ENCODE measurements at regions not wholly inside any gene's neighbourhood (a gene's known extent, or its start where the extent isn't known, plus 50 kb on each side); places are given as distances from the start of the nearest gene placed in this dataset.

- no peak for DNase-seq (ENCODE audit: low read depth, low spot score)
These were observed 265.7 kb downstream of the ZNF536 start for GRCh38 chr19:30637926-30638325.

- DNase-seq (ENCODE audit: low read depth, low spot score) = no peak
These were observed 263.1 kb downstream of the ZNF536 start for GRCh38 chr19:30634996-30635975.

DNA sequence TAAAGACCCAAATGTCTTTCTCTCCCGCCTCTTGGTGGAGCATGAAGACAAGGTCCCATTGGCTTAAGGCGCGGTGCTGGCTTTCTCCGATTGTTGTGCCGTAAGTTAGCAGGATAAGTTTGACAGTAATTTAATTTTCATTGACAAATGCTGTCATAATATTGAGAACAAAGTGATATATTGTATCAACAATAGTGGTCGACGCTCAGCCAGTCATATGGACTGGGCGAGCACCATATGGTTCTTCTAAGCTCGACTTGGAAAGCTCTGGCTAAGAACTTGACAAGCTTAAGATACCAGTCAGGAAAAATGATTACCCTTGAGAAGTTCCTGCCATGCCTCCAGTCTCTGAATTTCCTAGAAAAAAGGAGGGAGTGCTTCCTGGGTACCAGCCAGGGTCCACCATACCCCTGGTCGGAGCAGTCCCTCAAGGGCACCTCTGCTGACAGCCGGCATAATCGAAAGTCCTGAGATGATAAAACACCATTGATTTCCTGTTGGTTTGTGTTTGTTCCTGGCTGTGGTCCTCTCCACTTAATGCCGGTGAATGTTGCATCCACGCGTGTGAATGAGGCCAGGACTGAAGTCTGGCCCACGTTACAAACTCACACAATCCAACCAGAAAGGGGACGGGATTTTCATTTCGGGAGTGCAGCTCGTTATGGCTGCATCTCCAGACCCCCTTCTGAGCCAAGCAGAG lies 262.1 kb downstream of the ZNF536 start:
- DNase-seq (ENCODE audit: low read depth, low spot score) = no peak

GRCh38 chr19:30631033-30631370 lies 258.8 kb downstream of the ZNF536 start:
- no peak for DNase-seq (ENCODE audit: low read depth, low spot score)

GRCh38 chr19:30630289-30631032 lies 258.3 kb downstream of the ZNF536 start:
- DNase-seq (ENCODE audit: low read depth, low spot score) = no peak

DNA sequence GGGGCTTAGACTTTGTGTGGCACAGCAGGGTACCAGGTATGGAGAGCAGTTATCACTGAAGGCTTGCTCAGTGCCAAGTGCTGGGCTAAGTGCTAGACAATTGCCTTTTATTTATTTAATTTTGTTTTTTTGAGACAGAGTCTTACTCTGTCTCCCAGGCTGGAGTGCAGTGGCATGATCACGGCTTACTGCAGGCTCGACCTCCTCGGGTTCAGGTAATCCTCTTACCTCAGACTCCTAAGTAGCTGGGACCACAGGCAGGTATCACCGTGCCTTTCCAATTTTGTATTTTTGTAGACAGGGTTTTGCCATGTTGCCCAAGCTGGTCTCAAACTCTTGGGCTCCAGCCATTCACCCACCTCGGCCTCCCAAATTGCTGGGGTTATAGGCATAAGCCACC lies 256.9 kb downstream of the ZNF536 start:
- no peak for DNase-seq (ENCODE audit: low read depth, low spot score)

- no peak for DNase-seq (ENCODE audit: low read depth, low spot score)
These were observed 254.4 kb downstream of the ZNF536 start for GRCh38 chr19:30626626-30626966.

- DNase-seq (ENCODE audit: low read depth, low spot score) = no peak
These were observed 253.9 kb downstream of the ZNF536 start for GRCh38 chr19:30625947-30626625.

DNA sequence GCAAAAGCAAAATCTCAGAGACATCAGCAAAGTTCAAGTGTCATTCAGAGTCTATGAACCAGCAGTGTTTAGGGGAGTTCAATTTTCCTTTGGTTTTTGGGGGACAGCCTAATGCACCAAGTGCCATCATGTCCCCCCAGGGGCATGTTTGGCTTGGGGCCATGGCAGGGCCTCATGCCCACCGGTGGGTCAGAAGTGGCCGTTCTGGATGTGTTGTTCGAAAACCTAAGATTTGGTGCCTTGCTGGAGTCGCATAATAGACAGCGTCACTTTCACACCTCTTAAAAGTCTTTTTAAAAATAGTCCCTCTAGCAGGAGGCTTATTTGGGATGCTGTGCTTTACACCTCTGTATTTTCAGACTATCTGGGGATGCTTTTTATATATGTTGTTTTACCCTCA lies 250.1 kb downstream of the ZNF536 start:
- DNase-seq (ENCODE audit: low read depth, low spot score) = no peak

DNA sequence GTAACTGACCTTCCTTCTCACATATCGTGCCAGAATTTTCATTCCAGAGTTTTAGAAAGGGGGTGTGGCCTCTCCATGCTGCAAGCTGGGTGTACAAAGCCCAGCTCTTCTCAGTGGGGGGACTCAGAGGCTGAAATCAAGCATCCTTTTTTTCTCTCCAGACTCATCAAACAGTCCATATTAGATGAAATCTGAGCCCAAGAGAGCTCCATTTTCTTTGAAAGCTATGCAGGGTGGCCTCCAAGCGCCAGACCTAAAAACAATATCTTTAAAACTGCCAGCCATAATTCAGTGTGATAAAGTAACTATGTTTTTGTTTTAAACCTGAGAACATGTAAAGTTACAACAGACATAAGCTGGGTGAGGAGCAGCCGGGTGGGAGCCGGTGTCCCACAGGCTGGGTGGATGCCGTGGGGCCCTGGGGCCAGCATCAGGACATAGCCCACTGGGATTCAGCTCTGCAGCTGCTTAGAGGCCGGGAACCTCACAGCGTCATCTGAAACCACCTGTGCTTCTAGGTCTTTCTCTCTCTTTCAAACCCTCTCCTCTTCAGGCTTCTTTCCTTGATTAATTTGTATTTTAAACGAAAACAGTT lies 249.2 kb downstream of the ZNF536 start:
- no peak for DNase-seq (ENCODE audit: low read depth, low spot score)

DNA sequence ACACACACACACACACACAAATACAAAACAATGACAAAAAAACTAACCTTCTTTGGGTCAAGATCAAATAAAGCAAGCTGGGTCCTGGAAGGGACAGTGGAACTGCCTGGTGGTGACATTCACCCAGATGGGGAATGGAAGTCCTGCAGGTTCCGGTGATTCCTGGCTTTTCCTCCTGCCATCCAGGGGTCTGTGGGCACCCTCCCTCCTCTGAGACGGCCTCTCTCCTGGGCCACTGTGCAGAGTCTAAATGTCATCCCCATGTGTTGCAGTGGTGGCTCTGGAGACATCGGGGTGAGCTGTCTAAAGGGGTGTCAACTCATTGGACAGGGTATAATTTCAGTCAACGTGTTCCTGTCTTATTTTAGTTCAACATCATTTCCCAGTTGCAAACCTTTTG lies 248.2 kb downstream of the ZNF536 start:
- no peak for DNase-seq (ENCODE audit: low read depth, low spot score)

DNA sequence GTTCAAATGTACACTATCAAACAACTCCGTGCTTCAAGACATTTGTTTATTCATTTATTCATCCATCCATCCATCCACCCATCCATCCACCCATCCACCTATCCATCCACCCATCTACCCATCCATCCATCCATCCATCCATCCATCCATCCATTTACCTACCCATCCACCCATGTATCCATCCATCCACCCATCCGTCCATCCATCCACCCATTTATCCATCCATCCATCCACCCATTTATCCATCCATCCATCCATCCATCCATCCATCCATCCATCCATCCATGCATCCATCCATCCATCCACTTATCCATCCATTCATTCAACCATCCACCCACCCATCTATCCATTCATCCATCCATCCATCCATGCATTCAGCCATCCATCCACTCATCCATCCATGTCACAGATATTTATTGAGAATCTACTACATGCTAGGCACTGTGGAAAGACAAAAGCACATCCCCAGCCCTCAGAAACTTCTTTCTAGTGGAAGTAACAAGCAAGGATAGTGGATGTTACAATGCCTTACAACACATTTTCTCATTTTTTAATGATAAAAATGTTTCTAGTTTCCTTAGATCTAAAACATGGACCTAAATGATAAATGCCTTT lies 237.6 kb downstream of the ZNF536 start:
- DNase-seq (ENCODE audit: low read depth, low spot score) = no peak

- no peak for DNase-seq (ENCODE audit: low read depth, low spot score)
These were observed 236.3 kb downstream of the ZNF536 start for GRCh38 chr19:30608471-30608870.
